HL-60 (cell line): ENCODE measurements at regions not wholly inside any gene's neighbourhood (a gene's known extent, or its start where the extent isn't known, plus 50 kb on each side); places are given as distances from the start of the nearest gene placed in this dataset.

Source experiments
- POLR2AphosphoS5 ChIP-seq: IDR thresholded peaks from 2 replicates; pipeline ENCODE4 v1.6.1; 2012; ENCODE audit warnings: low read depth
- SPI1 ChIP-seq: IDR thresholded peaks from 2 replicates; pipeline ENCODE4 v1.6.1; 2012; ENCODE audit warnings: low read depth, mild to moderate bottlenecking, borderline replicate concordance
- TF ChIP-seq, protein P1 (sequence below): IDR thresholded peaks from one replicate; pipeline ENCODE4 v1.5.1; 2011; ENCODE audit warnings: low read length, control low read depth, inconsistent platforms; ENCODE audit not compliant: insufficient read depth
- TF ChIP-seq, protein P2 (sequence below): IDR thresholded peaks from 2 replicates; pipeline ENCODE4 v1.6.1; 2012; ENCODE audit warnings: low read depth; ENCODE audit not compliant: insufficient replicate concordance

DNA sequence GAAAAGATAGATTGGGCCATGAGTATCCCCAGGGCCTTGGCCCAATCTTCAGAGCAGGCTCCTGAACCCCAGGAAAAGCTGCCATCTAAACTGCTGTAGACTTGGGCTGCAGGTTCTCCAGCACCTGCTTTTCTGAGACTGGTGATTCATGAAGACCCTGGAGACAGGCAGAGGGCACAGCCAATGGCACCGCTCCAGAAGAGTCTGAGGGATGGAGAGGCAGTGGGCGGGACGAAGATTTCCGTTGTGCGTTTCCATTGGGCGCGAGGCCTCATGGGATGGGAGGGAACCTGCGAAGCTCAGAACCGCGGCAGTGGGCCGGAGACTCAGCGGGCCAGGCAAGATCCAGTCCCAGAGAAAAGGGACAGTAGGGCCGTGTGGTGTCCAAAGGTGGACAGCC lies 375.1 kb downstream of the IPO8 start:
- TF ChIP-seq, protein P1, sequence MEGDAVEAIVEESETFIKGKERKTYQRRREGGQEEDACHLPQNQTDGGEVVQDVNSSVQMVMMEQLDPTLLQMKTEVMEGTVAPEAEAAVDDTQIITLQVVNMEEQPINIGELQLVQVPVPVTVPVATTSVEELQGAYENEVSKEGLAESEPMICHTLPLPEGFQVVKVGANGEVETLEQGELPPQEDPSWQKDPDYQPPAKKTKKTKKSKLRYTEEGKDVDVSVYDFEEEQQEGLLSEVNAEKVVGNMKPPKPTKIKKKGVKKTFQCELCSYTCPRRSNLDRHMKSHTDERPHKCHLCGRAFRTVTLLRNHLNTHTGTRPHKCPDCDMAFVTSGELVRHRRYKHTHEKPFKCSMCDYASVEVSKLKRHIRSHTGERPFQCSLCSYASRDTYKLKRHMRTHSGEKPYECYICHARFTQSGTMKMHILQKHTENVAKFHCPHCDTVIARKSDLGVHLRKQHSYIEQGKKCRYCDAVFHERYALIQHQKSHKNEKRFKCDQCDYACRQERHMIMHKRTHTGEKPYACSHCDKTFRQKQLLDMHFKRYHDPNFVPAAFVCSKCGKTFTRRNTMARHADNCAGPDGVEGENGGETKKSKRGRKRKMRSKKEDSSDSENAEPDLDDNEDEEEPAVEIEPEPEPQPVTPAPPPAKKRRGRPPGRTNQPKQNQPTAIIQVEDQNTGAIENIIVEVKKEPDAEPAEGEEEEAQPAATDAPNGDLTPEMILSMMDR = no peak
- TF ChIP-seq, protein P2, sequence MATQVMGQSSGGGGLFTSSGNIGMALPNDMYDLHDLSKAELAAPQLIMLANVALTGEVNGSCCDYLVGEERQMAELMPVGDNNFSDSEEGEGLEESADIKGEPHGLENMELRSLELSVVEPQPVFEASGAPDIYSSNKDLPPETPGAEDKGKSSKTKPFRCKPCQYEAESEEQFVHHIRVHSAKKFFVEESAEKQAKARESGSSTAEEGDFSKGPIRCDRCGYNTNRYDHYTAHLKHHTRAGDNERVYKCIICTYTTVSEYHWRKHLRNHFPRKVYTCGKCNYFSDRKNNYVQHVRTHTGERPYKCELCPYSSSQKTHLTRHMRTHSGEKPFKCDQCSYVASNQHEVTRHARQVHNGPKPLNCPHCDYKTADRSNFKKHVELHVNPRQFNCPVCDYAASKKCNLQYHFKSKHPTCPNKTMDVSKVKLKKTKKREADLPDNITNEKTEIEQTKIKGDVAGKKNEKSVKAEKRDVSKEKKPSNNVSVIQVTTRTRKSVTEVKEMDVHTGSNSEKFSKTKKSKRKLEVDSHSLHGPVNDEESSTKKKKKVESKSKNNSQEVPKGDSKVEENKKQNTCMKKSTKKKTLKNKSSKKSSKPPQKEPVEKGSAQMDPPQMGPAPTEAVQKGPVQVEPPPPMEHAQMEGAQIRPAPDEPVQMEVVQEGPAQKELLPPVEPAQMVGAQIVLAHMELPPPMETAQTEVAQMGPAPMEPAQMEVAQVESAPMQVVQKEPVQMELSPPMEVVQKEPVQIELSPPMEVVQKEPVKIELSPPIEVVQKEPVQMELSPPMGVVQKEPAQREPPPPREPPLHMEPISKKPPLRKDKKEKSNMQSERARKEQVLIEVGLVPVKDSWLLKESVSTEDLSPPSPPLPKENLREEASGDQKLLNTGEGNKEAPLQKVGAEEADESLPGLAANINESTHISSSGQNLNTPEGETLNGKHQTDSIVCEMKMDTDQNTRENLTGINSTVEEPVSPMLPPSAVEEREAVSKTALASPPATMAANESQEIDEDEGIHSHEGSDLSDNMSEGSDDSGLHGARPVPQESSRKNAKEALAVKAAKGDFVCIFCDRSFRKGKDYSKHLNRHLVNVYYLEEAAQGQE = no peak
- TF ChIP-seq POLR2AphosphoS5 (no peak), SPI1 (no peak)
